B cell (primary cell): ENCODE measurements at regions not wholly inside any gene's neighbourhood (a gene's known extent, or its start where the extent isn't known, plus 50 kb on each side); places are given as distances from the start of the nearest gene placed in this dataset.

Experiments used
- ATAC-seq: fragments of 200-7000 bp; cut with Tn5 transposase; one replicate; pipeline ENCODE4 v1.10.0; 2021; ENCODE audit warnings: low read depth, mild to moderate bottlenecking, moderate number of reproducible peaks, moderate library complexity
- CTCF ChIA-PET: fragments of 350-600 bp; sonication (Branson Sonifier 250); formaldehyde crosslinking; loops from one replicate; lab custom pipeline; 2021; ENCODE audit warnings: antibody characterized with exemption, inconsistent platforms; lab: Charles Lee
- POLR2A ChIA-PET: fragments of 350-600 bp; sonication (Branson Sonifier 250); formaldehyde crosslinking; loops from one replicate; lab custom pipeline; 2021; ENCODE audit warnings: antibody characterized with exemption; lab: Charles Lee
- DNase-seq: peaks from one replicate; pipeline ENCODE4 v3.0.0; 2013
- H2AFZ ChIP-seq: 2 replicates; pipeline ENCODE4 v1.6.1; 2012; ENCODE audit warnings: mild to moderate bottlenecking, low read depth, low read length; ENCODE audit not compliant: insufficient read depth, poor library complexity, severe bottlenecking
- H3K27ac ChIP-seq, 2 donors: 1 replicate in 1 of 2; 2 replicates in 1 of 2; pipeline ENCODE4 v1.5.1; 2012 to 2013; ENCODE audit warnings: low read length in 2 of 2, mild to moderate bottlenecking in 2 of 2, moderate library complexity in 1 of 2
- H3K27me3 ChIP-seq, 4 experiments: fragments of 200-600 bp in 1 of 4; sonication (generic) in 1 of 4; replicated peaks in 1 of 4; 1 replicate in 2 of 4; 2 replicates in 2 of 4; pipeline versions ENCODE4 v1.6.1 to v1.7.0; 2013 to 2016; ENCODE audit warnings: low read length in 3 of 4, mild to moderate bottlenecking in 2 of 4, mixed read lengths in 1 of 4, moderate library complexity in 1 of 4; ENCODE audit not compliant: insufficient read depth in 4 of 4, control insufficient read depth in 3 of 4; ENCODE audit errors: control extremely low read depth in 1 of 4
- H3K36me3 ChIP-seq, 2 experiments: replicated peaks in 1 of 2; 1 replicate in 1 of 2; 2 replicates in 1 of 2; pipeline versions ENCODE4 v1.6.1 to v1.7.1; 2013; ENCODE audit warnings: low read length in 1 of 2; ENCODE audit not compliant: insufficient read depth in 2 of 2, control insufficient read depth in 1 of 2; ENCODE audit errors: control extremely low read depth in 1 of 2, extremely low read depth in 1 of 2
- H3K4me1 ChIP-seq, 2 donors: fragments of 200-600 bp in 1 of 2; sonication (generic) in 1 of 2; 1 replicate in 1 of 2; 2 replicates in 1 of 2; pipeline versions ENCODE4 v1.5.1 to v1.6.1; 2013 to 2017; ENCODE audit warnings: low read length in 2 of 2; ENCODE audit not compliant: control insufficient read depth in 2 of 2, insufficient read depth in 2 of 2
- H3K4me2 ChIP-seq: replicated peaks from 2 replicates; pipeline ENCODE3; 2012; ENCODE audit warnings: mild to moderate bottlenecking, low read depth, low read length; ENCODE audit not compliant: poor library complexity, severe bottlenecking
- H3K4me3 ChIP-seq, 5 experiments: fragments of 200-600 bp in 1 of 5; sonication (generic) in 1 of 5; 1 replicate in 3 of 5; 2 replicates in 2 of 5; pipeline versions ENCODE4 v1.5.1 to v1.7.0; 2011 to 2016; ENCODE audit warnings: low read length in 4 of 5, mild to moderate bottlenecking in 4 of 5, low read depth in 2 of 5, control low read depth in 1 of 5, moderate library complexity in 1 of 5; ENCODE audit not compliant: insufficient read depth in 1 of 5; ENCODE audit errors: control extremely low read depth in 1 of 5, extremely low read depth in 1 of 5
- H3K79me2 ChIP-seq: fragments of 200-600 bp; sonication (generic); one replicate; pipeline ENCODE4 v1.6.0; 2016; ENCODE audit warnings: low read length; ENCODE audit not compliant: control insufficient read depth, insufficient read depth
- H3K9ac ChIP-seq: fragments of 200-600 bp; sonication (generic); 2 replicates; pipeline ENCODE4 v1.6.1; 2017; ENCODE audit warnings: mild to moderate bottlenecking, low read length, moderate library complexity
- H3K9me3 ChIP-seq, 3 donors: one replicate each; pipeline versions ENCODE4 v1.6.1 to v1.7.1; 2013; ENCODE audit warnings: low read length in 2 of 3; ENCODE audit not compliant: control insufficient read depth in 2 of 3, insufficient read depth in 1 of 3; ENCODE audit errors: control extremely low read depth in 1 of 3
- H4K20me1 ChIP-seq: 2 replicates; pipeline ENCODE4 v1.6.0; 2012; ENCODE audit warnings: mild to moderate bottlenecking, low read length; ENCODE audit not compliant: insufficient read depth, control insufficient read depth, poor library complexity, severe bottlenecking
- H3K27ac Mint-ChIP-seq: one replicate; pipeline ENCODE4 v1.8.0; 2021; ENCODE audit warnings: mixed read lengths
- H3K27me3 Mint-ChIP-seq: one replicate; pipeline ENCODE4 v1.8.0; 2021; ENCODE audit warnings: mixed read lengths
- H3K4me1 Mint-ChIP-seq: one replicate; pipeline ENCODE4 v1.8.0; 2021; ENCODE audit warnings: mixed read lengths
- H3K4me3 Mint-ChIP-seq: one replicate; pipeline ENCODE4 v1.8.0; 2021; ENCODE audit warnings: mixed read lengths
- H3K9me3 Mint-ChIP-seq: one replicate; pipeline ENCODE4 v1.8.0; 2022; ENCODE audit warnings: mixed read lengths; ENCODE audit not compliant: insufficient read depth
- EZH2 ChIP-seq: IDR thresholded peaks from 2 replicates; pipeline ENCODE4 v1.6.1; 2012; ENCODE audit warnings: borderline replicate concordance, low read depth, mild to moderate bottlenecking, moderate library complexity, low read length; ENCODE audit not compliant: insufficient read depth, poor library complexity, severe bottlenecking
- WGBS: methylation state at CpG from one replicate; pipeline ENCODE4 v1.1.5; 2013; ENCODE audit warnings: missing lambda C conversion rate; ENCODE audit not compliant: insufficient coverage; 5-methylcytosine and 5-hydroxymethylcytosine counted together
- intact Hi-C: fragments of 100-400 bp; cut with micrococcal nuclease; formaldehyde crosslinking; loops from one replicate; pipeline ENCODE4 v1.10.0; 2022
- TF ChIP-seq, protein P1 (sequence below): fragments of 200-600 bp; IDR thresholded peaks from one replicate; pipeline ENCODE4 v1.8.0; 2022; ENCODE audit warnings: antibody characterized with exemption, mild to moderate bottlenecking

DNA sequence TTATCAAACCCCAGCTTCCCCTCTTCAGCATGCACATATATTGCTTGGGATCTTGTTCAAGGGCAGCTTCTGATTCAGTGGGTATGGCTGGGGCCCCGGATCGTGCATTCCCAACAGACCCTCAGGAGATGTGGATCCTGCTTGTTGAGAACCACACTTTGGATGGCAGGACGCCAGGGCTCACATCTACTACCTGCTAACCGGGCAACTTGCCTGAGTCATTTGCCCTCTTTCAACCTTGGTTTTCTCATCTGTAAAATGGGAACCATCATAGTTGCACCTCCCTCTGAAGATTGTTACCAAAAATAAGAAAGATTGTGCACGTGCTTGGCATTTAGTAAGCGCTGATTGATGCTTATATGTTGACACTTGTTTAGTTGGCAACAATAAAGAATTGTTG lies 154.6 kb downstream of the ACKR3 start:
- peaks cover 0 to 3% (median 0%) of the 10 kb centered on the region in 3 donors for H3K9me3 ChIP-seq
- intact Hi-C loops, result no loop called here
- no peaks in the 10 kb centered on the region for H3K4me1 ChIP-seq
- H3K27me3 ChIP-seq, result peaks cover 0 to 3% (median 0%) of the 10 kb centered on the region in 4 experiments
- H2AFZ ChIP-seq, result no peak overlapping the region
- no peak overlapping the region for H3K4me2 ChIP-seq
- no peaks in the 10 kb centered on the region for H3K36me3 ChIP-seq
- TF ChIP-seq, protein P1, sequence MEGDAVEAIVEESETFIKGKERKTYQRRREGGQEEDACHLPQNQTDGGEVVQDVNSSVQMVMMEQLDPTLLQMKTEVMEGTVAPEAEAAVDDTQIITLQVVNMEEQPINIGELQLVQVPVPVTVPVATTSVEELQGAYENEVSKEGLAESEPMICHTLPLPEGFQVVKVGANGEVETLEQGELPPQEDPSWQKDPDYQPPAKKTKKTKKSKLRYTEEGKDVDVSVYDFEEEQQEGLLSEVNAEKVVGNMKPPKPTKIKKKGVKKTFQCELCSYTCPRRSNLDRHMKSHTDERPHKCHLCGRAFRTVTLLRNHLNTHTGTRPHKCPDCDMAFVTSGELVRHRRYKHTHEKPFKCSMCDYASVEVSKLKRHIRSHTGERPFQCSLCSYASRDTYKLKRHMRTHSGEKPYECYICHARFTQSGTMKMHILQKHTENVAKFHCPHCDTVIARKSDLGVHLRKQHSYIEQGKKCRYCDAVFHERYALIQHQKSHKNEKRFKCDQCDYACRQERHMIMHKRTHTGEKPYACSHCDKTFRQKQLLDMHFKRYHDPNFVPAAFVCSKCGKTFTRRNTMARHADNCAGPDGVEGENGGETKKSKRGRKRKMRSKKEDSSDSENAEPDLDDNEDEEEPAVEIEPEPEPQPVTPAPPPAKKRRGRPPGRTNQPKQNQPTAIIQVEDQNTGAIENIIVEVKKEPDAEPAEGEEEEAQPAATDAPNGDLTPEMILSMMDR, result no peak
- TF ChIP-seq EZH2, result no peak
- no peak overlapping the region for H3K9ac ChIP-seq
- no peak overlapping the region for H3K27ac ChIP-seq
- DNase-seq (no peak), ATAC-seq (no peak)
- H3K4me3 ChIP-seq, result no peak overlapping the region
- no peaks in the 10 kb centered on the region for H4K20me1 ChIP-seq
- H3K27me3 Mint-ChIP-seq, result peaks cover 16% of the 10 kb centered on the region
- H3K79me2 ChIP-seq, result no peaks in the 10 kb centered on the region
- 94% methylated on average over 4 of the region's 6 CpGs for WGBS
- H3K4me3 Mint-ChIP-seq, result no peak overlapping the region
- H3K4me1 Mint-ChIP-seq, result no peaks in the 10 kb centered on the region
- ChIA-PET POLR2A (no interaction called here), CTCF (no interaction called here)
- H3K9me3 Mint-ChIP-seq, result no peaks in the 10 kb centered on the region
- H3K27ac Mint-ChIP-seq, result no peak overlapping the region

DNA sequence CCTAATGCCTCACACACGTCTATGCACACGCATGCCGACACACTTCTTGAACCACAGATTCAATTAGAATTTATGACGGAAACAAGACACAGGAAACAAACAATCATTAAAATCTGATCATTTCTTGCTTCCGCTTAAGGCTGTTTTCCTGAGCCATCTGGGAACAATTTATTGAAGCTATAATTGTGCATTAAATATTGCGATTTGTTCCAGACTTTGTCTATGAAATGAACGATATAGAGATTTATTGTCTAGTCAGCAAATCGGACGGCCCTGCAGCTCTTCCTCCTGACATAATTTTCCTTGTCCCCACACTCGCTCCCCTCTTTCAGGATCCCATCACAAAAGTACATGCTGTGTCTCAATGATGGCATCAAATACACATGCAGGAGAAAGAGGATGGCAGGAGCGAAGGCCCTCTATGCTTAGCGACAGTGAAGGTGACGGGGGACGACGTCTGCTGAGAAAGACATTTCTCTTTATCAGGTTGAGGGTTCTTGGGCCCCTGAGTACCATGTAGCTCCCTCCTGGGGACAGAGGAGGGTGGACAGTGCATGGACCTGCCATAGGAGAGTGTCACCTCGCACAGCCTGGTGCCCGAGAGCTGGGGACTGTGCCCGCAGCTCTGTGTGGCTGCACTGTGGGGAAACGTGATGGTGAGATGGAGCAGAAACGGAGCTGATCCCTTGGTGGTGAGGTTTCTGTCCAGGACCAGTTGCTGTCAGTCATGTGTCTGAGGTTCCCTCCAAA lies 157.3 kb downstream of the ACKR3 start:
- Histone ChIP-seq H2AFZ (no peak overlapping the region), H4K20me1 (no peaks in the 10 kb centered on the region), H3K27ac (no peak overlapping the region), H3K79me2 (no peaks in the 10 kb centered on the region), H3K4me2 (no peak overlapping the region), H3K36me3 (no peaks in the 10 kb centered on the region), H3K4me1 (no peaks in the 10 kb centered on the region), H3K27me3 (no peaks in the 10 kb centered on the region), H3K9ac (no peak overlapping the region), H3K4me3 (no peak overlapping the region), H3K9me3 (peaks cover 0 to 3% (median 0%) of the 10 kb centered on the region in 3 donors)
- no peak overlapping the region for H3K4me3 Mint-ChIP-seq
- no peak overlapping the region for H3K27ac Mint-ChIP-seq
- H3K9me3 Mint-ChIP-seq, result no peaks in the 10 kb centered on the region
- WGBS, result 92% methylated on average over 17 of the region's 20 CpGs
- ATAC-seq, result no peak
- peaks cover 13% of the 10 kb centered on the region for H3K27me3 Mint-ChIP-seq
- TF ChIP-seq, protein P1, result no peak
- TF ChIP-seq EZH2, result no peak
- intact Hi-C loops, result no loop called here
- ChIA-PET POLR2A (no interaction called here), CTCF (interaction anchor here (0.6 kb wide), 1 partner anchor 859 kb away, joined by 4 read pairs; no protein-coding TSS in a partner anchor)
- H3K4me1 Mint-ChIP-seq, result no peaks in the 10 kb centered on the region
- no peak for DNase-seq
